CD4-positive, alpha-beta T cell treated with Interleukin-10 for 1 hour (primary cell): ENCODE measurements at regions not wholly inside any gene's neighbourhood (a gene's known extent, or its start where the extent isn't known, plus 50 kb on each side); places are given as distances from the start of the nearest gene placed in this dataset.
"Not testable (repeated sequence)": the region's sequence is repeated elsewhere in the genome, so short reads cannot be mapped to it uniquely, and the experiment has no call there.

Source experiments
- DNase-seq: peaks from one replicate; pipeline ENCODE4 v3.0.0-alpha.2; 2020

GRCh38 chr12:74292351-74293194 is 245.1 kb upstream of the ATXN7L3B start:
- DNase-seq: no peak

- no peak for DNase-seq
Observed at GRCh38 chr12:74293689-74294131, 243.9 kb upstream of the ATXN7L3B start.

- no peak for DNase-seq
Observed at GRCh38 chr12:74317078-74317601, 220.5 kb upstream of the ATXN7L3B start.

- DNase-seq: no peak
Observed at GRCh38 chr12:74317741-74318140, 219.9 kb upstream of the ATXN7L3B start.

GRCh38 chr12:74319886-74320285 is 217.7 kb upstream of the ATXN7L3B start:
- no peak for DNase-seq

- no peak for DNase-seq
Observed at GRCh38 chr12:74321381-74321780, 216.3 kb upstream of the ATXN7L3B start.

GRCh38 chr12:74322792-74323191 is 214.8 kb upstream of the ATXN7L3B start:
- DNase-seq: no peak

- no peak for DNase-seq
Observed at GRCh38 chr12:74328623-74329022, 209.0 kb upstream of the ATXN7L3B start.

GRCh38 chr12:74334780-74335179 is 202.9 kb upstream of the ATXN7L3B start:
- no peak for DNase-seq

- no peak for DNase-seq
Observed at GRCh38 chr12:74337951-74338350, 199.7 kb upstream of the ATXN7L3B start.

GRCh38 chr12:74339211-74339610 is 198.4 kb upstream of the ATXN7L3B start:
- DNase-seq: no peak

- DNase-seq: no peak
Observed at GRCh38 chr12:74349925-74350324, 187.7 kb upstream of the ATXN7L3B start.

GRCh38 chr12:74365178-74365964 is 172.3 kb upstream of the ATXN7L3B start:
- no peak for DNase-seq

- DNase-seq: no peak
Observed at GRCh38 chr12:74370608-74371216, 166.9 kb upstream of the ATXN7L3B start.

GRCh38 chr12:74379114-74379513 is 158.5 kb upstream of the ATXN7L3B start:
- no peak for DNase-seq

- DNase-seq: no peak
Observed at GRCh38 chr12:74381958-74382357, 155.7 kb upstream of the ATXN7L3B start.

GRCh38 chr12:74382983-74383382 is 154.7 kb upstream of the ATXN7L3B start:
- DNase-seq: no peak

GRCh38 chr12:74391283-74391682 is 146.4 kb upstream of the ATXN7L3B start:
- DNase-seq: no peak

- DNase-seq: no peak
Observed at GRCh38 chr12:74393272-74393671, 144.4 kb upstream of the ATXN7L3B start.

GRCh38 chr12:74394647-74395046 is 143.0 kb upstream of the ATXN7L3B start:
- no peak for DNase-seq

- DNase-seq: no peak
Observed at GRCh38 chr12:74401035-74401434, 136.6 kb upstream of the ATXN7L3B start.

GRCh38 chr12:74401966-74402365 is 135.7 kb upstream of the ATXN7L3B start:
- DNase-seq: no peak

GRCh38 chr12:74403221-74403470 is 134.5 kb upstream of the ATXN7L3B start:
- DNase-seq: not testable (repeated sequence)
